GM21576 (cell line): ENCODE measurements at regions not wholly inside any gene's neighbourhood (a gene's known extent, or its start where the extent isn't known, plus 50 kb on each side); places are given as distances from the start of the nearest gene placed in this dataset.

Experiments
- ATAC-seq: cut with Tn5 transposase; IDR thresholded peaks from one replicate; pipeline ENCODE4 v1.9.1; 2021; ENCODE audit warnings: mild to moderate bottlenecking, moderate library complexity; ENCODE audit not compliant: unreplicated experiment

- no peak for ATAC-seq
Observed at GRCh38 chr9:80366626-80367025, 794.9 kb downstream of the TLE4 start.

- ATAC-seq, result no peak
Observed at GRCh38 chr9:80359941-80360881, 788.4 kb downstream of the TLE4 start.

GRCh38 chr9:80359291-80359690, 787.5 kb downstream of the TLE4 start:
- no peak for ATAC-seq

GRCh38 chr9:80352967-80353366, 781.2 kb downstream of the TLE4 start:
- ATAC-seq, result no peak

- no peak for ATAC-seq
Observed at GRCh38 chr9:80351612-80352011, 779.8 kb downstream of the TLE4 start.

GRCh38 chr9:80326105-80326504, 754.3 kb downstream of the TLE4 start:
- ATAC-seq, result no peak

GRCh38 chr9:80320916-80321315, 749.2 kb downstream of the TLE4 start:
- ATAC-seq, result no peak

- ATAC-seq, result no peak
Observed at GRCh38 chr9:80320480-80320879, 748.7 kb downstream of the TLE4 start.

- ATAC-seq, result no peak
Observed at GRCh38 chr9:80305136-80305535, 733.4 kb downstream of the TLE4 start.

- no peak for ATAC-seq
Observed at GRCh38 chr9:80294955-80295354, 723.2 kb downstream of the TLE4 start.

GRCh38 chr9:80294318-80294717, 722.6 kb downstream of the TLE4 start:
- no peak for ATAC-seq

GRCh38 chr9:80292231-80292630, 720.5 kb downstream of the TLE4 start:
- ATAC-seq, result no peak

- no peak for ATAC-seq
Observed at GRCh38 chr9:80285326-80285725, 713.6 kb downstream of the TLE4 start.

- no peak for ATAC-seq
Observed at GRCh38 chr9:80282766-80283165, 711.0 kb downstream of the TLE4 start.

- ATAC-seq, result no peak
Observed at GRCh38 chr9:80259079-80259478, 687.3 kb downstream of the TLE4 start.

GRCh38 chr9:80251778-80252177, 680.0 kb downstream of the TLE4 start:
- no peak for ATAC-seq

- no peak for ATAC-seq
Observed at GRCh38 chr9:80242022-80242421, 670.3 kb downstream of the TLE4 start.

GRCh38 chr9:80235752-80236151, 664.0 kb downstream of the TLE4 start:
- ATAC-seq, result no peak

- ATAC-seq, result no peak
Observed at GRCh38 chr9:80233906-80234305, 662.1 kb downstream of the TLE4 start.

GRCh38 chr9:80233102-80233843, 661.5 kb downstream of the TLE4 start:
- no peak for ATAC-seq

- ATAC-seq, result no peak
Observed at GRCh38 chr9:80231318-80232236, 659.8 kb downstream of the TLE4 start.
